ENCODE measurements at regions not wholly inside any gene's neighbourhood (a gene's known extent, or its start where the extent isn't known, plus 50 kb on each side); places are given as distances from the start of the nearest gene placed in this dataset.

DNA sequence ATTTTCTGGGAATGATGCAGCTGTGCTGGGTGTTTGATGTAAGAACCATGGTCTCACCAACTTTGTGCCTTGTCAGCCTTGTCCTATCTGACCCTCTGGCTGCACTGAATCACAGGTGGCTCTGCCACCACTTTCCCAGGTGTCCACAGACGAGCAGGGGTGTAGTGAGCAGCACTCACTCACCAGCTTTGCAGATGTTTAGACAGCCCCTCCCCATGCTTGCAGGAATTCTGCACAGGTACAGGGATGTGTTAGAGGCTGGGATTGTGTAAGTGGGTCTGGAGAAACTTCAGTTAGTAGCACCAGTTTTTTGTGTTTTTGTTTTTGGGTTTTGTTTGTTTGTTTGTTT is 88.2 kb upstream of the NAA20 start:
- DNase-seq (ENCODE audit: low read depth) = no peak

DNA sequence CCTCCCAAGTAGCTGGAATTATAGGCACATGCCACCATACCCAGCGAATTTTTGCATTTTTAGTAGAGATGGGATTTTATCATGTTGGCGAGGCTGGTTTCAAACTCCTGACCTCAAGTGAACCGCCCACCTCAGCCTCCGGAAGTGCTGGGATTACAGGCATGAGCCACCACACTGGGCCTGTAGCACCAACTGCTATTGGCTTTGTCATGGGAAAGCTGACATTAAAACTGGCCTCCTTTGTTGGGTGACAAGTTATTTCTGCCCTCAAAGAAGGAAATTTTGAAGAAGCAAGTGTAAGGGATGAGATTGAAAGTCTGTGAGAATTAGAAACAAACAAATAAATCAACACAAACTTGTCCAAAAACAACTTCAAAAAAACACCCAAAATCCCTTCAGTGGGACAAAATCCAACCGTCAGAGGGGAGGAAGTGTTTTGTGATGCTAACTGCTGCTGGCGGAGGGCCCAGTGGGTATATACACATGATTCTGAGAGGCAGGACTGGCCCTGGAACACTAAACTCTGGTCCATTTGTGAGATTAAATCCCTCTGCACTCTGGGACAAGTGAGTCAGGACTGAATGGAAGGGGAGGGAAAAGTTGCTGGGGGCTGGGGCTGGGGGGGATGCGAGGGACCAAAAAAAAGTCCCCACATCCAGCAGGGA is 87.5 kb upstream of the NAA20 start:
- no peak for DNase-seq (ENCODE audit: low read depth)

DNA sequence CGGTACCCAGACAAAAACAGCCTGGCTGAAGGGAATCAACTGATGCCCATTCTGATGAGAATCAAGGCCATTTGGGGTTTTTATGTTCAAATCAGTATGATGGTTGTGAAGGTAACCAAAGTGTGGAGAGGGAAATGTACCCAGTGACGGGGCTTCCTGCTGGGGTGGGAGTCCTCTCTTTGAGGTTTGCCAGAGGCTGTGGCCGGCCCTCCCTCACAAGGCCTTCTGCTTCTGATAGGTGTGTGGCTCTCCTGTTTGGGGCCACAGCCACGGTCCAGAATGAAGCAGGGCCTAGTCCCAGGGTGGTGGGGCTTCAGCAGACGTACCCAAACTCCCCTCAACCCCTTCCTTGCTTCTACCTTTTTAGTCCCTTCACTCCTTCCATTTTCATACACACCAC is 86.7 kb upstream of the NAA20 start:
- no peak for DNase-seq (ENCODE audit: low read depth)

DNA sequence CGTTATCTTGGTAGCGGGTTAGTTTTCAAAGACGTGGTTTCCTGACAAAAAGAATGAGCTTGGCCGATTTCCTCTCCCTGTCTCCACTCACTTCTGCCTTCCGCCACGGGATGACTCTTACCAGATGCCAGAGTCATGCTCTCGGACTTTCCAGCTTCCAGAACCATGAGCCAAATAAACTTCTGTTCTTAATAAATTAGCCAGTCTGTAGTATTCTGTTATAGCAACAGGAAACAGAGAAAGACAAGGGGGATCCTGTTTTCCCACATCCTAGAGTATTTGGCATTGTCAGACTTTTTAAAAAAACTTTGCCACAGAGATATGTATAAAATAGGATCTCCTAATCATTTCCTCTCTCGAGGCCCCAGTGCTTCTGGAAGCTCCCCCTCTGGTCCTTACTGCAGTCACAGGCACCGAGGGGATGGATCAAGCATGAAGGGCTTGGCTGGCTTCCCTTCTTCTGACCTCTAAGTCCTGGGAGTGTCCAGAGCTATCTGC is 84.9 kb upstream of the NAA20 start:
- peak; percentile 92 for DNase-seq (ENCODE audit: low read depth)

DNA sequence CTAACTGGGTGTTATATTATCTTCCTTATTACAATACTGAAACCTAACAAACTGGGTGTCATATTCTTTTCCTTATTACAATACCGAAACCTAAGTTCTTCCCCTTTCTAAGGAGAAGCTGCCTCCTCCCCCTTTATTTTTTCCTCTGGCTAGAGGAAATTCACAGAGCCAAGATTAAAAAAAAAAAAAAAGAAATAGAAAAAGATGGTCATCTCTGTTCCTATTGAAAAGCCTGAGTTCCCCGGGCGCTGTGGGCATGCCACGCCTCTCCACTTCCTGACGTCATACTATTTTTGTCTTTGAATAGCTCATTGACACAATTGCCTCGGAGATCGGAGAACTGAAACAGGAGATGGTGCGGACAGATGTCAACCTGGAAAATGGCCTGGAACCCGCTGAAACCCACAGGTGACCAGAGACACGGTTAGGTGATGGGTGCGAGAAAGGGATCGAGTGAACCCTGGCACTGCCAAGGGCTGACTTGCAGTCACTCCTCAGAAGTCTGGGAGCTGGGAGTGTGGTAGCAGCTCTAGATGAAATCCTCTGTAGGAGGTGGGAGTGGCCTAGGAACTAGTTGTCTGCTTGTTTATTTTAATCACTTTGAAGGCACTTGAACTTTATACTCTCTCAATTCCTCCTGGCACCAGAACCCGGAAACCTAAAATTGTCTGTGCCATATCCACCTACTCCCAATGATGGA is 82.2 kb upstream of the NAA20 start:
- no peak for DNase-seq (ENCODE audit: low read depth)

DNA sequence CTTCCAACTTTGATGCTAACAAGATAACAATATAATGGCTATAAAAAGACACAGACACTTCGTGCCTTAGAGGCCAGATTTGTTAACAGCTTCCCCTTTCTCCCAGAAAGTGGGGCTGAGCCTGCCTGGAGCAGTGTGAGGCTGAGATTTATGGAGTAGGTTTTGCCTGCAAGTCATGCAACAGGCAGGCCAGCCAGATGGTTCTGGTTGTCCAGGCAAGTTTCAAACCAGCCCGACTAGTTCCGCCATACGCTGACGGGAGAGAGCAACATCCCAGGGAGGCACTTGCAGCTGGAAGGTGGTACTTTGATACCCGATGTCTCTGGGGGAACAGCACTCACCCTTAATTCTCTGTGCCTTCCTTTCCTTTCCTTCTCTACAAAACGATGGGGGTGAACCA is 81.3 kb upstream of the NAA20 start:
- no peak for DNase-seq (ENCODE audit: low read depth)

DNA sequence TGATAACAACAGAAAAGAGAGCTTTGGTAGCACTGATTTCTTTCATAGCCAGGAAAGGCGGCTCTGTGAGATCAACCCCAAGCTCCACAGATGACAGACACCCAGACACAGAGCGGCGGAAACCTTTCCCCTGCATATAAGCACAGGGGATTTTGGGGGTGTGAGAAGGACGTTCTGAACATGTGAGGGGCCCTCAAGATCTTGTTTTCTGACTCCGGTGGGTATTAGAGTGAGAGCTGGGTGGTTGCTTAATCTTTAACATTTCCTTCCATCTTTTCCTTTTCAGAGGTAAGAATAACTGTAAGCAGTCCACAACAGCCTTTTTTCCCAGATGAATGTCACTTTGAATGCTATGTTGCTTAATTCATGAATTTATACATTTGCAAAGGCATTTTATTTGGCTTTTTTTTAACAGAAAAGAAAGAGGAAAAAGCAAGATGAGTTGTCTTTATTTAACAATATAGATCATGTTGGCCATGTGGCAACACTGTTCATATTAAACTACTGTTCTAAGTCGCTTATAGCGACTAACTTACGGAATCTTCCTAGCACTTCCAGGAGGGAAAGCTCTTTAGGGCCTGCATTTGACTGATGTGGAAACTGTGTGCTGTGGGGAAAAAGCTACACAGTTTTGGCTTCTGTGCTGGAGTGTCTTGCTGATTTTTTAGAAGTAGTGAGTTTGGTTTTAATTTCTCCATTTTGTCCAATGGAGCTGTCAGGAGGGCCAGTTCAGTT is 80.5 kb upstream of the NAA20 start:
- no peak for DNase-seq (ENCODE audit: low read depth)

DNA sequence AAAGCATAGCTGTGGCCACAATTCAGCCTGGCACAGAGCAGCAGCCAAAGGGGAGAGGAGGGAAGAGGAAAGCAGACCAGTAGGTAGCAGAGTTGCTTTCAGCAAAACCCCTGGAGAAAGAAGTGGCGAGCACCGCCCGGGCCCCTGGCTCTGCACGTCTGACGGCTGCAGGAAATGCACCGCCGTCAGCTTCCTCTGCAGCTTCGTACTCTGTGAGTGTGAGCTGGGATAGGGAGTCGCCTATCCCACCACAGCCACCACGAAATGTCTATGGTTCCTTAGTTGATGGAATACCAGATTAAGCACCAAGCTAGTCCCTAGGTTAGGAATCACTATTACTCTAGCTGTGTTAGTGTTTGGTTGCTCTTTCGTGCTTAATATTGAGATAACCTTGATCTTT is 79.9 kb upstream of the NAA20 start:
- DNase-seq (ENCODE audit: low read depth) = no peak

DNA sequence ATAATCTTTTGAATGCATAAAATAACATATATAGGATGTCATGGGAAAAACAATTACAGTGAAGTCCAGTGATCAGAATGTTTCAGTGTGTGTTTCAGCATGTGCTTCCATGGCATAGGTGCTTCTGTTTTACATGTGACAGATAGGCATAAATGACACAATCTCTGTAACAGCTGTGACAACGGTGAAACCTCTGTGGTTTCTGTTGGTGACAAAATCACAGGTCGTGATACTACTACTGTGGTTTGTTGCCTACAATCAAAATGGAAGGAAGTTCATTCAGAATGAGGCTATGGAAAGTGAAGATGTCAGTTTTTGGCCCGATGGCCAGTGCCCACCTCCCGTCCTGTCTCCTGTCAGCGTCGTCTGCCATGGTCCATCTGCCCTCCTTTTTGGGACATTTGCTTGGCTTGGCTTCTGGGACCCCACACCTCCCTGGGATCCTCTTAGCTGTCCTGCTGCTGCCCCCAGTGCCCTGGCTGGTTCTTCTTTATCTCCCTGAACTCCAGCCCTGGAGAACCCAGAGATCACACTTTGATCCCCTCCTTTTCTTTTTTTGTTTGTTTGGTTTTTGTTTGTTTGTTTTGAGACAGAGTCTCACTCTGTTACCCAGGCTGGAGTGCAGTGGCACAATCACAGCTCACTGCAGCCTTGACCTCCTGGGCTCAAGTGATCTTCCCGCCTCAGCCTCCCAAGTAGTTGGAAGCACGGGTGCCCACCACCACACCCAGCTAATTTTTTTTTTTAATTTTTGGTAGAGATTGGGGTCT is 79.3 kb upstream of the NAA20 start:
- no peak for DNase-seq (ENCODE audit: low read depth)

GRCh38 chr20:19938421-19939090 is 78.6 kb upstream of the NAA20 start:
- DNase-seq (ENCODE audit: low read depth) = no peak

DNA sequence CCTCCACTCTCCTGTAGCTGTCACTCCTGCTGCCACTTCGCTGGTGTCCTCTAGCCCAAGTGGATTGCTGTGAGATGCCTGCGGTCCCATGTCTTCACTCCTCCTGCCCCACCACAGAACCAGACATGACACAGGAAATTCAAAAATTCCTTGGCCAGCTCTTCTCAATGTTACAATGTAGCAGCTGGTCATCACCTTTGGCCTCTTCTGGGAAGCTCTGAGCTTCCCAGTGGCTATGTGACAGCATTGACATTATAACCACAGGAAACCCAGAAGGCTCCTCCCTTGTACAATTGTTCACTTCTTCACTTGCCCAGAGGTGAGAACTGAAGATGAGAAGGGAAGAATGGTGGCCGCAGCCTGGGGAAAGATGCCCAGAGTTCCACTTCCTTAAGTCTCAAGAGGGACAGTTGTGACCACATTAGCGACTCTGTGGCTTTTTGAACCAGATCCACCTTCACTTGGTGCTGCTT is 76.1 kb upstream of the NAA20 start:
- peak; percentile 63 for DNase-seq (ENCODE audit: low read depth)

GRCh38 chr20:19942611-19943010 is 74.6 kb upstream of the NAA20 start:
- no peak for DNase-seq (ENCODE audit: low read depth)

GRCh38 chr20:19943061-19943521 is 74.1 kb upstream of the NAA20 start:
- DNase-seq (ENCODE audit: low read depth) = no peak

DNA sequence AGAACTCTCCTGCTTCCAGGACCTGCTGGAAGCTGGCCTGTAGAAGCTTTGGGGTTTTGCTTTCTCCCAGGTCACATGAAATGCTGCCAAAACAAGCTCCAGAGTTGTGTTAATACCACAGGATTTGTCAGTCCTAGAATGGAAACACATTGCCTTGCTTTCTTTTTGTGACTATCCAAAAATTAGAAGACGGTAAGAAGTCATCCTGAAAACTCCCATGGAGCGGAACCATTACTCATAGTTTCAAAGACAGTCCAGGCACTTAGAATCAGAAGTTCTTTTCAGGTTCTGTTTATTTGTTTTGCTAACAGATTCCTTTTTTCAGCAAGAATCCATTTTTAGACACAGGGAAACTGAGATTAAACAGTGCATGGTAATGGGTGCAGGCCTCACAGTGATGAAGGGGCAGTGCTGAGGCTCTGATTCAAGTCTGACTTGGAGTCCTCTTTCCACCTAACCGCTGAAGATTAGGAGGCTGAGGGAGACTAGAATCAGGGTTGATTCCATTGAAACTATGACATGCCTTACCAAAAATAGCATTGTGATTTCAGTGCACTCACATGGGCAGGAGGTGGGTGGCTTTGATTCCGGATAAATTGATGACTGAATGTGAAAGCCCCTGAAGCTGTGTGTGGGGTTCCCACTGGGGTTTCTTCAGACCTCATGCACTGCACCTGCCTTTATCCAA is 72.2 kb upstream of the NAA20 start:
- peak; percentile 54 for DNase-seq (ENCODE audit: low read depth)

DNA sequence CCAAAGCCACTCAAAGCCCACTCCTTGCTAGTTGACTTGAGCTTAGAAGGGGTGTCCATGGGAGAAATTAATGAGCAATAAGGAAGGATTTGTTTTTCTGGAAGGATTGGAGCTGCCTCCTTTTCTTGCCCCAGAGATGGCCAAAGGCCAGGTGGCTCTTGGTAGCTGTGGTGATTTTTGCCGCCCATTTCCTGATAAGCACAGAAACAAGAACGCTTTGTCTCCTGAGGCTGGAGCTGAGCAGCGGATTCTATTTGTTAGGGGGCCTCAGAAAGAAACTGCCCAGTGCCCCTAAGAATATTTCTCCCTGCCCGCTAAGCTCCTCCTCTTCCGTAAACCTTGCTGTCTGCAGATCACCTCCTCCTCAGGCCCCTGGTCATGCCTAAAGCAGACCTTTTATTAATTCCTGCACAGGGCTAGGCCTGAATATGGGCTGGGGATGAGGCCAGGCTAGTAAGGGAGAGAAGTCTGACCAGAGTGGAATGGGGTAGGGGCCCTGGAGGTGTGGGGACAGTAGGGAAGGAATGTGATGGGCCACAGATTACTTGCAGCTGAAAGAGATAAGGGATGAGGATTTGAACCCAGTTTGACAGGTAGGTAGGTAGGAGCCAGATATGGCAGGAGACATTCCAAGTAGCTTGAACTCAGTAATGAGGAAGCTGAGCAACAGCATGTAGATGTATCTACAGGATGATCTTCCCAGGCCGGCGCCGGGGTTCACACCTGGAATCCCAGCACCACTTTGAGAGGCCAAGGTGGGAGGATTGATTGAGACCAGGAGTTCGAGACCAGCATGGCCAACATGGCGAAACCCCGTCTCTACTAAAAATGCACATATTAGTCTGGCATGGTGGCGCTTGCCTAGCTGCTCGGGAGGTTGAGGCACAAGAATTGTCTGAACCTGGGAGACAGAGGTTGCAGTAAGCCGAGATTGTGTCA is 71.2 kb upstream of the NAA20 start:
- no peak for DNase-seq (ENCODE audit: low read depth)

GRCh38 chr20:19947611-19948264 is 69.4 kb upstream of the NAA20 start:
- DNase-seq (ENCODE audit: low read depth) = peak; percentile 43

DNA sequence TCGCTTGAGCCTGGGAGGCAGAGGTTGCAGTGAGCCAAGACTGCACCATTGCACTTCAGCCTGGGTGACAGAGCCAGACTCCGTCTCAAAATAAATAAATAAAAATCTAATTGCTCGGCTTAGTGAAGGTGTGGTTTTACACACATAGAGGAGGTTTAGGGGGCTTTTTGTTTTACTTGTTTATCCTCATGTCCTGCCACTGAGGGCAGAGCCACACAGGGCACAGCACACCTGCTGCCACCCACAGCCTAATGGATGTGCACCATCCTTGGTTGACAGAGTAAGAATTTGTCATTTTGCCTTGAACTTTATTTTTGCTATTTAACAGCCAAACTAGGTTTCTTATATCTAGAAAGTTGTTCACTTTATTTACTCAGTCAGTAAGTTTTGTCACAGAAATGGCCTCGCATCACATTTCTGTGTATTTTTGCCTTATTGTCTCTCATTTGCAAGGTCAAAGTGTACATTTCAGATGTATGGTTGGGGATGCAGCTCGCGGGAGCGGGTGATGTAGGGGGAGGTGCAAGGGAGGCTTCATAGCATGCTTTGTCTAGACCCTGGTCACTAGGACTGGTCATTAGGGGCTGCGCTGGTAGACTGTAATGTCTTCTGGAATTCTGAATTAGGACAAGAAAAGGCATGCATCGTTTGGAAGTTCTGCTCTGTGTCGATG is 67.8 kb upstream of the NAA20 start:
- DNase-seq (ENCODE audit: low read depth) = no peak

DNA sequence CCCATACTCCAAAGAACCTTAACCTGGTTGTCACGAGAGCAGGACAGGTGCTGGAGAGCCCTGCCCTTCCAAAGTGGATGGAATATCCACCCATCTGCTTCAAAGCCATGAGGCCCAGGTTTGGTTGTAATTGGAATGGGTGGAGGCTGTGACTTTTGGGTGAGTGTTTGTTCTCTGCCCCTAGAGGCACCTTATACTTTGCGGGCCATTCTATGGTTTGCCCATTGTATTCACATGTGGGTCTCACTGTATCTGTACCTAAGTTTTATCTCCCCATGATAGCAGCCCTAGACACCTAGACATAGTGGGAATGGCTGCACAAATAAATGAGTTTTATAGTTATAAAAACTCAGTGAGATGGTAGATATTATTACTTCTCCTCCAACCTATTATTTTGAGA is 67.1 kb upstream of the NAA20 start:
- no peak for DNase-seq (ENCODE audit: low read depth)

DNA sequence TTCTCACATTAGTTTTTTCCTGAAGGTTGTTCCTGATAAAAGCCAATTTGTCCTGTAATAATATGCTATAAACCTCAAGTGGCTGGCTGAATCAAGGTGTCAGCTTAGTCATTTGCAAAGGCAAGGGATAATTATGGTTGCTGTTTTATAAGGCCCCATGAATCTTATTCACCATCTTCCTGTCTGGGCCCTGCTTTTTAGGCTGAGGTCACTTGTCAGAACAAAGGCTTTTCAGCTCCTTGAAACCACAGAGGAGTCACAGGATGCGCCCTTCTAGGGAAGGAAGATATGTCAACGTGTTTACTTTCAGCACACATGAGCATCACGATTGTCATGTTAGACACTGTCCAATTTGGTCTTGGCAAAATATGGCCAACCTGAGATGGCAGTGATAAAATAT is 64.8 kb upstream of the NAA20 start:
- DNase-seq (ENCODE audit: low read depth) = peak; percentile 3
